ENCODE measurements at regions not wholly inside any gene's neighbourhood (a gene's known extent, or its start where the extent isn't known, plus 50 kb on each side); places are given as distances from the start of the nearest gene placed in this dataset.

GRCh38 chr4:121477480-121477879 lies 96.7 kb upstream of the QRFPR start:
- H3K27me3 Mint-ChIP-seq, result peaks cover 16% of the 10 kb centered on the region
- no peaks in the 10 kb centered on the region for H3K9me3 Mint-ChIP-seq
- no peaks in the 10 kb centered on the region for H3K4me1 Mint-ChIP-seq (ENCODE audit: low read depth)
- intact Hi-C loops (cut with DNase I, micrococcal nuclease), result no loop called here
- H3K4me3 Mint-ChIP-seq, result no peak overlapping the region
- Histone ChIP-seq H3K4me3 (ENCODE audit: low read length) (no peak overlapping the region), H3K36me3 (ENCODE audit: insufficient read depth, low read length) (no peaks in the 10 kb centered on the region), H3K27ac (ENCODE audit: low read depth in 1 of 2, low read length in 2 of 2) (no peak overlapping the region), H3K9me3 (ENCODE audit: control insufficient read depth in 1 of 2, insufficient read depth in 1 of 2, low read length in 2 of 2) (peaks cover 0 to 6% of the 10 kb centered on the region in 2 experiments), H3K4me1 (ENCODE audit: insufficient read depth, low read length) (no peaks in the 10 kb centered on the region), H3K27me3 (ENCODE audit: control insufficient read depth in 1 of 2, insufficient read depth in 2 of 2, low read length in 2 of 2) (peaks cover 0 to 4% of the 10 kb centered on the region in 2 experiments)
- H3K36me3 Mint-ChIP-seq (ENCODE audit: low read depth), result no peaks in the 10 kb centered on the region
- H3K27ac Mint-ChIP-seq, result no peak overlapping the region
- CTCF ChIA-PET, result no interaction called here
- POLR2A ChIA-PET, result no interaction called here
- DNase-seq (no peak), ATAC-seq (ENCODE audit: poor library complexity) (no peak)
- TF ChIP-seq, protein P1, sequence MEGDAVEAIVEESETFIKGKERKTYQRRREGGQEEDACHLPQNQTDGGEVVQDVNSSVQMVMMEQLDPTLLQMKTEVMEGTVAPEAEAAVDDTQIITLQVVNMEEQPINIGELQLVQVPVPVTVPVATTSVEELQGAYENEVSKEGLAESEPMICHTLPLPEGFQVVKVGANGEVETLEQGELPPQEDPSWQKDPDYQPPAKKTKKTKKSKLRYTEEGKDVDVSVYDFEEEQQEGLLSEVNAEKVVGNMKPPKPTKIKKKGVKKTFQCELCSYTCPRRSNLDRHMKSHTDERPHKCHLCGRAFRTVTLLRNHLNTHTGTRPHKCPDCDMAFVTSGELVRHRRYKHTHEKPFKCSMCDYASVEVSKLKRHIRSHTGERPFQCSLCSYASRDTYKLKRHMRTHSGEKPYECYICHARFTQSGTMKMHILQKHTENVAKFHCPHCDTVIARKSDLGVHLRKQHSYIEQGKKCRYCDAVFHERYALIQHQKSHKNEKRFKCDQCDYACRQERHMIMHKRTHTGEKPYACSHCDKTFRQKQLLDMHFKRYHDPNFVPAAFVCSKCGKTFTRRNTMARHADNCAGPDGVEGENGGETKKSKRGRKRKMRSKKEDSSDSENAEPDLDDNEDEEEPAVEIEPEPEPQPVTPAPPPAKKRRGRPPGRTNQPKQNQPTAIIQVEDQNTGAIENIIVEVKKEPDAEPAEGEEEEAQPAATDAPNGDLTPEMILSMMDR (IDR thresholded peaks at IDR 0.05), result no peak

GRCh38 chr4:121477079-121477478 lies 96.3 kb upstream of the QRFPR start:
- Mint-ChIP-seq H3K27ac (no peak overlapping the region), H3K27me3 (peaks cover 13% of the 10 kb centered on the region)
- TF ChIP-seq, protein P1 (IDR thresholded peaks at IDR 0.05), result no peak

GRCh38 chr4:121472937-121473721 lies 92.3 kb upstream of the QRFPR start:
- DNase-seq, result peak in 1 of 14 experiments; percentile 9
- Mint-ChIP-seq H3K9me3 (no peaks in the 10 kb centered on the region), H3K4me3 (no peak overlapping the region), H3K4me1 (ENCODE audit: low read depth) (no peaks in the 10 kb centered on the region), H3K27ac (no peak overlapping the region), H3K36me3 (ENCODE audit: low read depth) (no peaks in the 10 kb centered on the region), H3K27me3 (peaks cover 7% of the 10 kb centered on the region)
- ChIA-PET POLR2A (no interaction called here), CTCF (interaction anchor here (0.6 kb wide), 1 partner anchor 11 kb away, joined by 3 read pairs; no protein-coding TSS in a partner anchor)
- Histone ChIP-seq H3K36me3 (ENCODE audit: insufficient read depth, low read length) (no peaks in the 10 kb centered on the region), H3K27me3 (ENCODE audit: control insufficient read depth in 1 of 2, insufficient read depth in 2 of 2, low read length in 2 of 2) (peaks cover 0 to 3% of the 10 kb centered on the region in 2 experiments), H3K4me3 (ENCODE audit: low read length) (no peak overlapping the region), H3K9me3 (ENCODE audit: control insufficient read depth in 1 of 2, insufficient read depth in 1 of 2, low read length in 2 of 2) (peaks cover 0 to 5% of the 10 kb centered on the region in 2 experiments), H3K4me1 (ENCODE audit: insufficient read depth, low read length) (no peaks in the 10 kb centered on the region), H3K27ac (ENCODE audit: low read depth in 1 of 2, low read length in 2 of 2) (no peak overlapping the region)
- ATAC-seq (ENCODE audit: poor library complexity), result no peak
- TF ChIP-seq, protein P1 (IDR thresholded peaks at IDR 0.05), result no peak
- intact Hi-C loops (cut with DNase I, micrococcal nuclease), result no loop called here

More at GRCh38 chr4:121477079-121477478, 96.3 kb upstream of the QRFPR start:
- no peaks in the 10 kb centered on the region for H3K36me3 ChIP-seq (ENCODE audit: insufficient read depth, low read length)
- peaks cover 0 to 6% of the 10 kb centered on the region in 2 experiments for H3K9me3 ChIP-seq (ENCODE audit: control insufficient read depth in 1 of 2, insufficient read depth in 1 of 2, low read length in 2 of 2)
- DNase-seq, result no peak
- no peak overlapping the region for H3K27ac ChIP-seq (ENCODE audit: low read depth in 1 of 2, low read length in 2 of 2)
- peaks cover 0 to 4% of the 10 kb centered on the region in 2 experiments for H3K27me3 ChIP-seq (ENCODE audit: control insufficient read depth in 1 of 2, insufficient read depth in 2 of 2, low read length in 2 of 2)
- ChIA-PET CTCF (no interaction called here), POLR2A (no interaction called here)
- Mint-ChIP-seq H3K36me3 (ENCODE audit: low read depth) (no peaks in the 10 kb centered on the region), H3K4me1 (ENCODE audit: low read depth) (no peaks in the 10 kb centered on the region), H3K4me3 (no peak overlapping the region), H3K9me3 (no peaks in the 10 kb centered on the region)
- no peak for ATAC-seq (ENCODE audit: poor library complexity)
- no peak overlapping the region for H3K4me3 ChIP-seq (ENCODE audit: low read length)
- no peaks in the 10 kb centered on the region for H3K4me1 ChIP-seq (ENCODE audit: insufficient read depth, low read length)
- intact Hi-C loops (cut with DNase I, micrococcal nuclease), result no loop called here
